WI38 (cell line): ENCODE measurements at regions not wholly inside any gene's neighbourhood (a gene's known extent, or its start where the extent isn't known, plus 50 kb on each side); places are given as distances from the start of the nearest gene placed in this dataset.

Experiments
- H3K4me3 ChIP-seq: 2 replicates; pipeline ENCODE4 v1.5.1; 2011; ENCODE audit warnings: low read depth, mild to moderate bottlenecking, control low read depth, low read length
- CTCF ChIP-seq: IDR thresholded peaks from 2 replicates; pipeline ENCODE4 v1.5.1; 2012; ENCODE audit warnings: low read depth, mild to moderate bottlenecking, control low read depth, low read length

GRCh38 chr13:88863116-88863515 is 1191.9 kb downstream of the SLITRK5 start:
- no peak for TF ChIP-seq CTCF
- no peak overlapping the region for H3K4me3 ChIP-seq

GRCh38 chr13:88866195-88866594 is 1195.0 kb downstream of the SLITRK5 start:
- no peak overlapping the region for H3K4me3 ChIP-seq
- TF ChIP-seq CTCF: no peak

- H3K4me3 ChIP-seq: no peak overlapping the region
- TF ChIP-seq CTCF: no peak
Measured at GRCh38 chr13:88883741-88884140, 1212.6 kb downstream of the SLITRK5 start.

- H3K4me3 ChIP-seq: no peak overlapping the region
- TF ChIP-seq CTCF: no peak
Measured at GRCh38 chr13:88887045-88887662, 1216.0 kb downstream of the SLITRK5 start.

GRCh38 chr13:88895261-88895941 is 1224.2 kb downstream of the SLITRK5 start:
- H3K4me3 ChIP-seq: no peak overlapping the region
- no peak for TF ChIP-seq CTCF

GRCh38 chr13:88896466-88896865 is 1225.3 kb downstream of the SLITRK5 start:
- TF ChIP-seq CTCF: no peak
- H3K4me3 ChIP-seq: no peak overlapping the region

GRCh38 chr13:88908961-88909441 is 1237.8 kb downstream of the SLITRK5 start:
- TF ChIP-seq CTCF: no peak
- H3K4me3 ChIP-seq: no peak overlapping the region
